ENCODE measurements at regions not wholly inside any gene's neighbourhood (a gene's known extent, or its start where the extent isn't known, plus 50 kb on each side); places are given as distances from the start of the nearest gene placed in this dataset.

GRCh38 chr12:73362666-73363065 lies 1090.5 kb downstream of the TRHDE start:
- TF ChIP-seq, protein P1, sequence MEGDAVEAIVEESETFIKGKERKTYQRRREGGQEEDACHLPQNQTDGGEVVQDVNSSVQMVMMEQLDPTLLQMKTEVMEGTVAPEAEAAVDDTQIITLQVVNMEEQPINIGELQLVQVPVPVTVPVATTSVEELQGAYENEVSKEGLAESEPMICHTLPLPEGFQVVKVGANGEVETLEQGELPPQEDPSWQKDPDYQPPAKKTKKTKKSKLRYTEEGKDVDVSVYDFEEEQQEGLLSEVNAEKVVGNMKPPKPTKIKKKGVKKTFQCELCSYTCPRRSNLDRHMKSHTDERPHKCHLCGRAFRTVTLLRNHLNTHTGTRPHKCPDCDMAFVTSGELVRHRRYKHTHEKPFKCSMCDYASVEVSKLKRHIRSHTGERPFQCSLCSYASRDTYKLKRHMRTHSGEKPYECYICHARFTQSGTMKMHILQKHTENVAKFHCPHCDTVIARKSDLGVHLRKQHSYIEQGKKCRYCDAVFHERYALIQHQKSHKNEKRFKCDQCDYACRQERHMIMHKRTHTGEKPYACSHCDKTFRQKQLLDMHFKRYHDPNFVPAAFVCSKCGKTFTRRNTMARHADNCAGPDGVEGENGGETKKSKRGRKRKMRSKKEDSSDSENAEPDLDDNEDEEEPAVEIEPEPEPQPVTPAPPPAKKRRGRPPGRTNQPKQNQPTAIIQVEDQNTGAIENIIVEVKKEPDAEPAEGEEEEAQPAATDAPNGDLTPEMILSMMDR (IDR thresholded peaks at IDR 0.05) = no peak
- intact Hi-C loops (cut with micrococcal nuclease) = no loop called here
- CTCF ChIA-PET = no interaction called here
- POLR2A ChIA-PET = no interaction called here
- no peak for DNase-seq
- H3K36me3 Mint-ChIP-seq (ENCODE audit: low read depth) = no peaks in the 10 kb centered on the region
- H3K9me3 Mint-ChIP-seq = peaks cover 2% of the 10 kb centered on the region
- no peak overlapping the region for H3K27ac Mint-ChIP-seq
- H3K4me3 Mint-ChIP-seq = no peak overlapping the region
- H3K27me3 Mint-ChIP-seq = no peaks in the 10 kb centered on the region
- H3K4me1 Mint-ChIP-seq = no peaks in the 10 kb centered on the region
- no peak for ATAC-seq (ENCODE audit: low read depth)

- Mint-ChIP-seq H3K4me1 (no peaks in the 10 kb centered on the region), H3K36me3 (ENCODE audit: low read depth) (no peaks in the 10 kb centered on the region)
- CTCF ChIA-PET = no interaction called here
Measured at GRCh38 chr12:73372856-73373255, 1100.7 kb downstream of the TRHDE start.

GRCh38 chr12:73374360-73374759 lies 1102.2 kb downstream of the TRHDE start:
- ChIA-PET POLR2A (no interaction called here), CTCF (no interaction called here)
- no peak overlapping the region for H3K4me3 Mint-ChIP-seq
- ATAC-seq (ENCODE audit: low read depth) (no peak), DNase-seq (no peak)
- peaks cover 4% of the 10 kb centered on the region for H3K9me3 Mint-ChIP-seq
- intact Hi-C loops (cut with micrococcal nuclease) = no loop called here
- H3K27me3 Mint-ChIP-seq = no peaks in the 10 kb centered on the region
- TF ChIP-seq, protein P1 (IDR thresholded peaks at IDR 0.05) = no peak
- no peaks in the 10 kb centered on the region for H3K4me1 Mint-ChIP-seq
- H3K36me3 Mint-ChIP-seq (ENCODE audit: low read depth) = no peaks in the 10 kb centered on the region
- no peak overlapping the region for H3K27ac Mint-ChIP-seq

More at GRCh38 chr12:73372856-73373255, 1100.7 kb downstream of the TRHDE start:
- POLR2A ChIA-PET = no interaction called here
- Mint-ChIP-seq H3K4me3 (no peak overlapping the region), H3K27me3 (no peaks in the 10 kb centered on the region), H3K9me3 (peaks cover 4% of the 10 kb centered on the region), H3K27ac (no peak overlapping the region)
- intact Hi-C loops (cut with micrococcal nuclease) = no loop called here
- ATAC-seq (ENCODE audit: low read depth) (no peak), DNase-seq (no peak)
- TF ChIP-seq, protein P1 (IDR thresholded peaks at IDR 0.05) = no peak

DNA sequence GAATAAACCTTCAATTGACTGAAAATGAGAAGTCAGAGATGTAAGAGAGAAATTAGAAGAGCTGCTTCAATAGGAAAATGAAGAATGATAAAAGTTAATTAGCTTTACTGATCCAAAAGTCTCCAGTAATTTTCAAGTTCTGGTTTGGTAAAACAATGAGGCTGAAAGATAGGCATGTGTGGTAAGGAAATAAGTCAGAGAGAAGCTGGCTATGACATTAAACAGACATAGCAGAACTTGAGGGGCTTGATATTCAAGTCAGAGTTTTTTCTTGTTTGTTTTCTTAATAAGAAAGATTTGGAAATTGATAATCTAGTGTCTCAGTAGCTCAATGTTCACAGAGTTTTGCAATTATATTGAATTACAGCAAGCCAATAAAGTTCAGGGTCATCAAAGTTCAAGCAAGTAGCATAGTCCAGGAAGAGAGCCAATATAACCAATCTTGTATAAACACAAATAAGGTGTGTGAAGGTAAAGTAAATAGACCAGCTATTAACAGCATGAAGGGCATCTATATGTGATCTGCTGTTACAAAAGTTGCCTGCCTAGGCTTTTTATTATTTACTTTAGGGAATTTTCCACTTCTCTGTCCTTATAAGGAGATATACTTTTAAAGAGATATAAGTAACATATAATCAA lies 1111.5 kb downstream of the TRHDE start:
- ChIA-PET CTCF (no interaction called here), POLR2A (no interaction called here)
- Mint-ChIP-seq H3K4me3 (no peak overlapping the region), H3K9me3 (peaks cover 3% of the 10 kb centered on the region), H3K4me1 (no peaks in the 10 kb centered on the region), H3K36me3 (ENCODE audit: low read depth) (no peaks in the 10 kb centered on the region), H3K27me3 (no peaks in the 10 kb centered on the region), H3K27ac (no peak overlapping the region)
- TF ChIP-seq, protein P1 (IDR thresholded peaks at IDR 0.05) = no peak
- ATAC-seq (ENCODE audit: low read depth) = no peak
- DNase-seq = no peak
- intact Hi-C loops (cut with micrococcal nuclease) = no loop called here

- Mint-ChIP-seq H3K4me3 (no peak overlapping the region), H3K36me3 (ENCODE audit: low read depth) (no peaks in the 10 kb centered on the region), H3K9me3 (peaks cover 3% of the 10 kb centered on the region), H3K27me3 (no peaks in the 10 kb centered on the region), H3K4me1 (no peaks in the 10 kb centered on the region), H3K27ac (no peak overlapping the region)
- POLR2A ChIA-PET = no interaction called here
- TF ChIP-seq, protein P1 (IDR thresholded peaks at IDR 0.05) = no peak
- CTCF ChIA-PET = no interaction called here
- no peak for DNase-seq
- ATAC-seq (ENCODE audit: low read depth) = no peak
- intact Hi-C loops (cut with micrococcal nuclease) = no loop called here
Measured at GRCh38 chr12:73384592-73384991, 1112.4 kb downstream of the TRHDE start.

All from activated B cell treated with CpG ODN at 0.5 μM for 24 hours (primary cell).